Activated naive CD8-positive, alpha-beta T cell (primary cell): ENCODE measurements at regions not wholly inside any gene's neighbourhood (a gene's known extent, or its start where the extent isn't known, plus 50 kb on each side); places are given as distances from the start of the nearest gene placed in this dataset.

Experiments used
- H3K27ac Mint-ChIP-seq: one replicate; pipeline ENCODE4 v1.8.0; 2021; ENCODE audit warnings: mixed read lengths
- H3K27me3 Mint-ChIP-seq: one replicate; pipeline ENCODE4 v1.8.0; 2021; ENCODE audit warnings: mixed read lengths
- H3K36me3 Mint-ChIP-seq: one replicate; pipeline ENCODE4 v1.8.0; 2021; ENCODE audit warnings: mixed read lengths
- H3K4me1 Mint-ChIP-seq: one replicate; pipeline ENCODE4 v1.8.0; 2021; ENCODE audit warnings: low read depth, mixed read lengths
- H3K4me3 Mint-ChIP-seq: one replicate; pipeline ENCODE4 v1.8.0; 2021; ENCODE audit warnings: mild to moderate bottlenecking, mixed read lengths
- H3K9me3 Mint-ChIP-seq: one replicate; pipeline ENCODE4 v1.8.0; 2021; ENCODE audit warnings: low read depth, mixed read lengths

DNA sequence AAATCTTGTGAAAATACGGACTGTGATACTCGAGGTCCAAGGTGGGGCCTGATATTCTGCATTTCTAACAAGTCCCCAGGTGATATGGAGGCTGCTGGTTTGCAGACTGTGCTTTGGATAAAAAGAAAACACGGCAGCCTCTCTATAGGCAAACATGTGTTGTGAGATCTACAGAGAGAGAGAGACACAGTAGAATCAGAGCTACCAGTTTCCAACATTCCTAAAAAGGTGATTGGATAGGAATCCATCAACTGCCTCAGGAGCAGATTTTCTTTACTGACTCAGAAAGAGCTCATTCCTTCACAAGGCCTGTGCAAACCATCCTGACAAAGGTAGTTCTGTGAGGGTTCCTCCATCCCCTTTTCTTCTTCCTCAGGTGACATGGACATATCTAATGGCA, 651.6 kb upstream of the CAMK1G start:
- H3K4me1 Mint-ChIP-seq: no peaks in the 10 kb centered on the region
- H3K27ac Mint-ChIP-seq: no peak overlapping the region
- H3K36me3 Mint-ChIP-seq: no peaks in the 10 kb centered on the region
- H3K27me3 Mint-ChIP-seq: peaks cover 4% of the 10 kb centered on the region
- no peaks in the 10 kb centered on the region for H3K9me3 Mint-ChIP-seq
- no peak overlapping the region for H3K4me3 Mint-ChIP-seq

DNA sequence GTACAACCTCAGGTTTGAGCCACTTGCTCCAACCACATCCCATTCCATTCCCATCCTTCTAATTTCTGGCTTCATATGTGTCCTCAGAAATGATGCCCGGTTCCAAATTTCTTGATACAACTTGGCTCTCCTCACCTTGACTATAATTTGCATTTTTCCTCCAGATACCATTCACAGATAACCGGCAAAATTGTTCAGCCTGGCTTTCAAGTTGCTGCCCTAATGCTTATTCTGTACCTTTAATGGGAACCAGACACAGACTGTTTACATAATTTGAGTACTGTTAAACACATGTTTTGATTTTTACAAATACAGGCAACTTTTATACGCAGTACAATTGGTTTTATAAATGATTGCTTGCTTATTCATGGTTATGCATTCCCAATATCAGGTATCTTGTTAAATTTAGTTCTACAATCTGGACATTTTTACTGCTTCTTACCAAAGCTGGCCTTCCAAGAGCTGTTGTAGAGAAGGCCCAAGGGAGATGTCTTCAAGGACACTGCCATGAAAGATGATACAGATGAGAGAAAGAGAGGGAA, 649.5 kb upstream of the CAMK1G start:
- Mint-ChIP-seq H3K4me1 (no peaks in the 10 kb centered on the region), H3K27ac (no peak overlapping the region), H3K9me3 (no peaks in the 10 kb centered on the region), H3K36me3 (no peaks in the 10 kb centered on the region), H3K4me3 (no peak overlapping the region), H3K27me3 (peaks cover 6% of the 10 kb centered on the region)

DNA sequence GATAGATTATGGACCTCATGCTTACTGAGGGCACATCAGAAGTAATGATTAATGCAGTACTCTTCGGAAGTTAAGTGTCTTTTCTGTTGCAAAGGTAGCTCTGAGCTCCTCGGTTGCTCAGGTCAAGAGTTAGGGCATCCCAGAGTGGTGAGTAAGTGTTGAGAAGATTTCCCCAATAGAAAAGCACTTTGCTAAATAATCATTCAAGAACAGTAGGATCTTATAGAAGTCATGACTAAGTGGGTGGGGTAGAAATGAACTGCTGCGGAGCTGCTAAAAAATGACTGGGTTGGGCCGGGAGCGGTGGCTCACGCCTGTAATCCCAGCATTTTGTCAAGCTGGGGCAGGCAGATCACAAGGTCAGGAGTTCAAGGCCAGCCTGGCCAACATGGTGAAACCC, 648.6 kb upstream of the CAMK1G start:
- Mint-ChIP-seq H3K36me3 (no peaks in the 10 kb centered on the region), H3K27ac (no peak overlapping the region), H3K27me3 (peaks cover 6% of the 10 kb centered on the region), H3K4me3 (no peak overlapping the region), H3K4me1 (no peaks in the 10 kb centered on the region), H3K9me3 (no peaks in the 10 kb centered on the region)

DNA sequence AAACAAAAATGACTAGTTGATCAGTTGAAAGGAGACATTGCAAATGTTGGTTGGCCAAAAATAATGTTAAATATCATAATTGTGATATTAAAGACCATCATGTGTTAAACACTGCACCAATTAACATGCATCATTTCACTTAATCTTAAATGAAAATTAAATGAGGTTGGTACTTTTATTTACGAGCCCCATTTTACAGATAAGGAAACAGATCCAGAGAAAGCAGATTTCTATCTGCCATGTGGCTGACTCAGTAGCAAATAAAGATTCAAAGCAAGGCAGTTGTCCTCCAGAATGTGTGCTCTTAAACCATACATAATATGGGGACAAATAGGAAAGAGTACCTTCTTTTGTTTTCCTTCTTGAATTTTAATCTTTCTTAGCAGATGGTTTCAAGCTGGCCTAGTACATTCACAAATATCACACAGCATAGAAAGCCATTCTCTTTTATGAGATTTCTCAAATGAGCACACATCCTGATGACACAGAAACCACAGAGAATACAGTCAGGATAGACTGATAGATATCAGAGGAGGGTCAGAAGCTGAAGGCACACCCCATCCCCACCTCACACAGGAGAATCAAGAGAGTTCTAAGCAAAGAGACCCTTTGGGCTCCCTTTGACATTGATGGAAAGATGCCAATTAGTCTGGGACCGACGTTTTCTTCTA, 647.9 kb upstream of the CAMK1G start:
- no peak overlapping the region for H3K4me3 Mint-ChIP-seq
- no peaks in the 10 kb centered on the region for H3K36me3 Mint-ChIP-seq
- H3K27ac Mint-ChIP-seq: no peak overlapping the region
- H3K9me3 Mint-ChIP-seq: no peaks in the 10 kb centered on the region
- peaks cover 6% of the 10 kb centered on the region for H3K27me3 Mint-ChIP-seq
- no peaks in the 10 kb centered on the region for H3K4me1 Mint-ChIP-seq

DNA sequence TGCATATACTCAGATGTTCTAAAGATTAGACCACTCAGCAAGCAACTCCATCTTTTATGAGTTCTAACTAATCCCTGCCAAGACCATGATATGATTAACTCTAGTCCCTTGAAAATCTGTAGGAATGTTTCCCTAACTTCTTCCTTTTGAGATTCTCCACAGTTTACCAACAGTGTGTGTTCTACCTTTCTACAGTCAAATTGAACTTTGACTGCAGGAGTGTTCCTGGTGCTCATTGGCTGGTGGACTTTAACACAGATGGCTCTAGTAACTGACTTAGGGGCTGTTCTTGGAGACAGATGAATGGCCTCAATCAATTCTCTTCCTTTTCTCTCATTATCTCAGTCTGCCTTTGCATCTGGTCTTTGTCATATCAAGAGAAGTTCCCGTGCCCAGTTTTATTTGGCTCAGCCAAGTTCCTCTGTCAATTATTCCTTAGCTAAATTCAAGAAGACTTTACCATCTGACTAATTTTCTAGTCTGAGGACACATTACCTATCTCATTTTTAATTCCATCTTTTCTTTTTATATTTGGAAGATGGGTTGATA, 643.9 kb upstream of the CAMK1G start:
- Mint-ChIP-seq H3K4me3 (no peak overlapping the region), H3K27me3 (peaks cover 7% of the 10 kb centered on the region), H3K4me1 (no peaks in the 10 kb centered on the region), H3K36me3 (no peaks in the 10 kb centered on the region), H3K9me3 (no peaks in the 10 kb centered on the region), H3K27ac (no peak overlapping the region)

DNA sequence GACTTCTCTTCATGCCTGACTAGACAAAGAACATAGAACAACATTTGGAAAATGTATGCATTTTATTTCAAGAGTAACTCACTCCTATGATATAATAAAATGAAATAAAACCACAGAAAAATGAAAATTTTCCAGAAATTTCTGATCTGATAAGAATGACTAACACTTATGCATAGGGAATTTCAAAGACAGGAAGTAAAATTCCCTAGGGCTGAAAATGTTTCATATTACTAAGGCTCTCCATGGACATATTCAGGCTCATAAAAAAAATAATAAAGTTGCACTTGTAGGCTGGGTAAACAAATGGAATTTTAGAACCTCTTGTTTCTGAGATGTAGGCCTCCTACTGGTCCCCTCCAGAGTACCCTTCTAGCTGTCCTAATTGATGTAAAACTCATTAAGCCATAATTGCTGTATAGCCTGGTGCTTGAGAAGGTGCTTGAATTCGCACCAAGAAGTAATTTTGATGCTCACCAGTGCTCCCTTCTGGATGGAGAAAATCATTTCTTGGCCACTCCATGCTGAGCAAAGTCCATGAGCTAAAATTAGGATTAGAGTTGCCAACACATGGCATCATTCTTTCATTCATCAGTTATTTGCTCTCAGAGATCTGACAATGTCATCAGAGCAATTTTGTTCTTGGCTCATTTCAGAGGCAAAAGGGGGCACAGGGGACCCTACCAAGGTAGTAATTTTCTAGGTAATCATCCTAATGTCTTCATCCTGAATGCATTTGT, 641.0 kb upstream of the CAMK1G start:
- Mint-ChIP-seq H3K36me3 (no peaks in the 10 kb centered on the region), H3K9me3 (no peaks in the 10 kb centered on the region), H3K4me1 (no peaks in the 10 kb centered on the region), H3K4me3 (no peak overlapping the region), H3K27ac (no peak overlapping the region), H3K27me3 (peaks cover 7% of the 10 kb centered on the region)

DNA sequence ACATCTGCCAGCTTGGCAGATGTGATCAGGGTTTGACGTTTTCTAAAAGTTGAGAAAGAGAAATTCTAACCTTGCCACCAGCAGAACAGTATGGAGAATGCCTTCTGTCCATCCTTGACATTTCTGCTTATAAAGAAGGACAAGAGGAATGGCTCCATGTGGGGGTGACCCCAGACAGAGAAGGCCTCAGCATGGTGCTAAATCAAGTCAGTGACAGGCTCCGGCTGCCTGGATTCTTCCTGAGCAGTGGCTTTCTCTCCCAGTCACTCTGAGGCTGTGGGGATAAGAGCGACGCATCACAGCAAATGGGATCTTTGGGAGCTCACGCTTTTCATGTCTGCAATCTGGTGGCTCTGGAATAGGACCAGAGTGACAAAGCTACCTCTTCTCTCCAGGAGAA, 640.2 kb upstream of the CAMK1G start:
- no peaks in the 10 kb centered on the region for H3K4me1 Mint-ChIP-seq
- H3K4me3 Mint-ChIP-seq: no peak overlapping the region
- H3K27ac Mint-ChIP-seq: no peak overlapping the region
- H3K27me3 Mint-ChIP-seq: peaks cover 6% of the 10 kb centered on the region
- H3K36me3 Mint-ChIP-seq: no peaks in the 10 kb centered on the region
- H3K9me3 Mint-ChIP-seq: no peaks in the 10 kb centered on the region

DNA sequence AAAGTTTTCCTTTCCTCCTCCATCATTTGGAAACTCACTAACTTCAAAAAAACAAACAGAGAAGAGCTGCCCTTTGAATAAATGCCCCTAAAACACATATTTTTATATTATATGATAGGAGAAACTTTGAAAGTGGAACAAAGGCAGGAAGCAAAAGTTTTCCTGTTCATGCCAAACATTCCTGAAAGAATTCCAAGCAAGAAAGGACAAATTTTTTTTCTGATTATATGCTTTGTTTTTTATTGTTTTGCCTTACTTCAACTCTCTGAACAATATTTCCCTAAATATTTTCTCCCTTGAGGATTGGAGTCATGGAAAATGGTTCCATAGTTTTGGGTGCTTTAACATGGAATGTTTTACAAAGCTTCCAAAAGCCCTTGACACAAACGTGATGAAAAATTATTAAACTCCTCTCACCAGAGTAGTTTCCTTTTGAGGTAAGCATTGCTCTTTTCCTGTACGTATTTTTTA, 638.5 kb upstream of the CAMK1G start:
- Mint-ChIP-seq H3K4me3 (no peak overlapping the region), H3K4me1 (no peaks in the 10 kb centered on the region), H3K9me3 (no peaks in the 10 kb centered on the region), H3K27ac (no peak overlapping the region), H3K36me3 (no peaks in the 10 kb centered on the region), H3K27me3 (peaks cover 5% of the 10 kb centered on the region)

DNA sequence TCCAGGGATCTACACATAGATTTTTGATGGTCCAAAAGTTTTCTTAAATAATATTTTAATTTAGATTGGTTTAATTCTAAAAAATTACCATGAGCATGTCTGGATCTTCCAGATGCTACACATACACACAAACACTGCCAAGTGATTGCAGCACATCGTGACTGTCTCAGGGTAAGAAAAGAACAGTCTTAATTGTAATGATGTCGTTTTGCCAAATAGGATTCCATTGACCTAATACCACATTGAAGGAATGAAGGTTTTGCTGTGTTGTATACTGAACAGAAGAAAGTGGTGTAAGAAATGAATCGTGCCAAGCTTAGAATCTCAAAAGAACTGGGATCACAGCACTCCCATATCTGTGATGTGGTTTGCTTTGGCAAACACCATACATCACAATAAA, 633.3 kb upstream of the CAMK1G start:
- Mint-ChIP-seq H3K4me1 (no peaks in the 10 kb centered on the region), H3K36me3 (no peaks in the 10 kb centered on the region), H3K27ac (no peak overlapping the region), H3K9me3 (no peaks in the 10 kb centered on the region), H3K4me3 (no peak overlapping the region), H3K27me3 (peaks cover 2% of the 10 kb centered on the region)

DNA sequence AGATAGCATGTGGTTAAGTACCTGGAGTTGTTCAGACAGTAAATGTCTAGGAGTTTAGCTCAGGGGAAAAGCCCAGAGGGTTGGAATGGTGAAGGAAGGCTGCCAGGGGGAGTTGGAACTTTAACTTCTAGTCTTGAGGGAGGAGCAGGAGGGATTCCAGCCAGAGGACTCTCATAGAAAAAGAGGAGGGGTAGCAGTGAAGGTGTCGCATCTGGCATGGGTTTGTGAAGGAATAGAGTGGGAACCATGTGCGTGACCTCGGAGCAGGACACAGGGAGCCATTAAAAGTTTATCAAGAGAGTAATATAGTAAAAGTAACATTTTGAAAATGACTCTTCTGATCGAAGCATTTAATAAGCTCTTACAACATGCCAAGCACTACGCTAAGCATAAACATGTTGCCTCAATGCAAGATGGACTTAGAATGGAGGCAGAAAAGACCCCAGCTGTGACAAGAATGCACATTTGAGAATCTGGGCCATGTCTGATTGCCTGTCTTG, 632.4 kb upstream of the CAMK1G start:
- H3K4me3 Mint-ChIP-seq: no peak overlapping the region
- H3K36me3 Mint-ChIP-seq: no peaks in the 10 kb centered on the region
- H3K27me3 Mint-ChIP-seq: peaks cover 2% of the 10 kb centered on the region
- no peaks in the 10 kb centered on the region for H3K9me3 Mint-ChIP-seq
- H3K4me1 Mint-ChIP-seq: no peaks in the 10 kb centered on the region
- no peak overlapping the region for H3K27ac Mint-ChIP-seq

DNA sequence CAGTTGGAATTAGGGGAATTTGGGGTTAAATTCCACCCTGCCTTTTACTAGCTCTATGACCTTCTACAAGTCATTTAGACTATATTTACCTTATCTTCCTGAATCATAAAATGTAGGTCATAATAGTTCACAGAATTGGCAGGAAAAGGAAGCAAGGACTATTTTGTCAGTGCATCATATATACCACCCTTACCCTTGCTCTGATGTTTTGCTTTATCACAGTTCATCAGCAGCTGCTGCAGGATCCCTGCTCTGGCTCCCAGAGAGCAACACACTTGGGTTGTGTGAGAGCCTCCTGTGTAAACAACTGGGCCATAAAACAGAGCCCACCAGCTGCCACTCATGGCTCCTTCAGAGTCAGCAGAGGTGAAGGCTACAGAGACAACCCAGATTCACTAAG, 631.6 kb upstream of the CAMK1G start:
- no peaks in the 10 kb centered on the region for H3K4me1 Mint-ChIP-seq
- H3K27me3 Mint-ChIP-seq: peaks cover 2% of the 10 kb centered on the region
- H3K4me3 Mint-ChIP-seq: no peak overlapping the region
- no peak overlapping the region for H3K27ac Mint-ChIP-seq
- no peaks in the 10 kb centered on the region for H3K9me3 Mint-ChIP-seq
- no peaks in the 10 kb centered on the region for H3K36me3 Mint-ChIP-seq

DNA sequence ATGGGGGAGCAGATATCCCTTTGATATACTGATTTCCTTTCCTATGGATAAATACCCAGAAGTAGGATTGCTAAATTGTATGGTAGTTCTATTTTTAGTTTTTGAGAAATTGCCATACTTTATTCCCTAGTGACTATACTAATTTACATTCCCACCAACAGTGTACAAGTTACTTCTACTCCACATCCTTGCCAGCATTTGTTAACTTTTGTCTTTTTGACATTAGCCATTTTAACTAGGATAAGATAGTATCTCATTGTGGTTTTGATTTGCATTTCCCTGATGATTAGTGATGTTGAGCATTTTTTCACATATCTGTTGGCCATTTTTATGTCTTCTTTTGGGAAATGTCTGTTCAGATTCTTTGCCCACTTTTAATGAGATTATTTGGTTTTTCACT, 620.6 kb upstream of the CAMK1G start:
- Mint-ChIP-seq H3K4me3 (no peak overlapping the region), H3K9me3 (peaks cover 8% of the 10 kb centered on the region), H3K36me3 (no peaks in the 10 kb centered on the region), H3K27ac (no peak overlapping the region), H3K27me3 (no peaks in the 10 kb centered on the region), H3K4me1 (no peaks in the 10 kb centered on the region)

DNA sequence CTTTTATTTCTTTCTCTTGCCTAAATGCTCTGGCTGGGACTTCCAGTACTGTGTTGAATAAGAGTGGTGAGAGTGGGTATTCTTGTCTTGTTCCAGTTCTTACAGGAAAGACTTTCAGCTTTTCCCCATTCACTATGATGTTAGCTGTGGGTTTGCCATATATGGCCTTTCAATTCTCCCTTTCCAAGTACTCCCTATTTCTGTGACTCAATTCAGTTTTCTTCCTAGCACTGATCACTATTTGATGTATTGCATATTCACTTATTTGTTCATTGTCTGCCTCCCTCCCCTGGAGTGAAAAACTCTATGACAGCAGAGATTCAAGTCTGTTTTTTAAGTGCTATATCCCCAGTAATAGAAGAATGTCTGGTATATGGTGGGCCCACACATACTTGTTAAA, 618.2 kb upstream of the CAMK1G start:
- H3K4me3 Mint-ChIP-seq: no peak overlapping the region
- no peaks in the 10 kb centered on the region for H3K4me1 Mint-ChIP-seq
- H3K36me3 Mint-ChIP-seq: no peaks in the 10 kb centered on the region
- H3K27ac Mint-ChIP-seq: no peak overlapping the region
- peaks cover 3% of the 10 kb centered on the region for H3K9me3 Mint-ChIP-seq
- H3K27me3 Mint-ChIP-seq: peaks cover 4% of the 10 kb centered on the region

DNA sequence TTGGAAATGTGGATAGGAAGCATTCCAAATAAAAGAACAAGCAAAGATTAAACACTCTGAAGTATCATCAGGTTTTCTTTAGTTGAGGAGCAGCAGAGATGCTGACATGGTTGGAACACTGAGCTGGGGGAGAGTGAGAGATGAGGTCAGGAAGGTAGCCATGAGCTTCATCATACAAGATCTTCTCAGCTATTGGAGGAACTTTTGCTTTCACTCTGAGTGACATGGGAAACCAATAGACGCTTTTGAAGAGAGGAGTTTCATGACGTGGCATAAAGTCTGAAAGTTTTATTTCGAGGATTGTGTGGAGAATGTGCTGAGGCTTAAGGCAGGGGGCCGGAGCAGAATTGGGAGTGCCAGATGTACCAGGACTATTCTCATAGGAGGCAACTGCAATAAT, 616.2 kb upstream of the CAMK1G start:
- no peaks in the 10 kb centered on the region for H3K9me3 Mint-ChIP-seq
- H3K4me3 Mint-ChIP-seq: no peak overlapping the region
- H3K27ac Mint-ChIP-seq: no peak overlapping the region
- H3K27me3 Mint-ChIP-seq: peaks cover 4% of the 10 kb centered on the region
- no peaks in the 10 kb centered on the region for H3K36me3 Mint-ChIP-seq
- no peaks in the 10 kb centered on the region for H3K4me1 Mint-ChIP-seq

DNA sequence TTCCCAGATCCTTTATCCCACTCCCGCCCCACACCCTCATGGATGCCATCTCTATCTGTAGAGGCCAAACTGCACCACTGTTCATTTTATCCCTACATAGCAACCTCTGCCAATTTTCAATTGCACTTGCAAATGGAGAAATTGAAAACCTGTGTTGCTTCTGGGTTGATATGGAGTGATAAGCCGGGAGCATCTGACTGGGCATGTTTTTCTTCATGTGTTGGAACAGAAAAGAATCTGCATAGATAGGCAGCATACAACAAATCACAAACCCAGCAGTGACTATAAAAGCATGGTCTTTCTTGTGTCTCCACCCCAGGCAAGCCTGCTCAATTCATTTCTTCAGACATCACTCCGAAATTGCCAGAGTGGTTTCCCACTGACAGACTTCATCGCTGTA, 608.8 kb upstream of the CAMK1G start:
- H3K4me3 Mint-ChIP-seq: no peak overlapping the region
- H3K9me3 Mint-ChIP-seq: no peaks in the 10 kb centered on the region
- peaks cover 3% of the 10 kb centered on the region for H3K27me3 Mint-ChIP-seq
- H3K36me3 Mint-ChIP-seq: no peaks in the 10 kb centered on the region
- H3K4me1 Mint-ChIP-seq: no peaks in the 10 kb centered on the region
- no peak overlapping the region for H3K27ac Mint-ChIP-seq
